GM12878 (cell line): ENCODE measurements at regions not wholly inside any gene's neighbourhood (a gene's known extent, or its start where the extent isn't known, plus 50 kb on each side); places are given as distances from the start of the nearest gene placed in this dataset.

Experiments used
- EZH2 ChIP-seq: IDR thresholded peaks from 2 replicates; pipeline ENCODE4 v1.6.1; 2012; ENCODE audit warnings: low read depth, mild to moderate bottlenecking, control low read depth, inconsistent platforms, low read length, borderline replicate concordance; ENCODE audit not compliant: control insufficient read depth
- HCFC1 ChIP-seq: fragments of 150-350 bp; IDR thresholded peaks from 2 replicates; pipeline ENCODE4 v1.6.1; 2014; ENCODE audit warnings: low read length
- POLR2AphosphoS5 ChIP-seq: IDR thresholded peaks from 2 replicates; pipeline ENCODE4 v1.6.1; 2011; ENCODE audit warnings: mild to moderate bottlenecking, low read length, inconsistent platforms
- TCF7 ChIP-seq: IDR thresholded peaks from 2 replicates; pipeline ENCODE4 v1.6.1; 2014; ENCODE audit warnings: antibody characterized with exemption, borderline replicate concordance
- TF ChIP-seq, protein P1 (sequence below), 3 experiments: IDR thresholded peaks in 2 of 3; conservative IDR thresholded peaks in 1 of 3; 2 replicates each; pipeline ENCODE4 v1.5.1; 2011; ENCODE audit warnings: low read depth in 3 of 3, low read length in 3 of 3, mild to moderate bottlenecking in 3 of 3, control low read depth in 2 of 3, moderate library complexity in 2 of 3, inconsistent platforms in 1 of 3, mixed read lengths in 1 of 3; ENCODE audit not compliant: control insufficient read depth in 2 of 3, insufficient read depth in 1 of 3; ENCODE audit errors: extremely low read depth in 1 of 3
- TF ChIP-seq, protein P2 (sequence below): fragments of 450-650 bp; IDR thresholded peaks from 2 replicates; pipeline ENCODE4 v1.6.1; 2017; ENCODE audit warnings: mild to moderate bottlenecking

DNA sequence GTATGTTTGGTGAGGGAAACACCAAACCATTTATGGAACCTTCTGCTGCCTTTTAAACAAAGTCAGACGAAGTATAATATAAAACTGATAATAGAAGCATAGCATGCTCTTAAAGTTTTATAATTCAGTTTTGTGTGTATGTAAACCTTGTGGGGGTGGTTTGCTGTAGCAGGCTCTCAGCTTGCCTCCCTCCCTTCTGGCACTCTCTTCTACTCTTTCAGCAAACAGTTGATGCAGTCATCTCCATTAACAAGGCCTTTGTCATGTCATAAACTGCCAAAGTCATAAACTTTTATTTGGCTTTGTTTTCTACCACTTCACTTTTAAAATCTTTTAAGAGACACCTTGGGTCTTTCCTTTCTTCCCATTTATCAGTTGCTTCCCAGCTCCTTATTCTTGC, 448.2 kb upstream of the SETBP1 start:
- no peak for TF ChIP-seq HCFC1
- no peak for TF ChIP-seq EZH2
- TF ChIP-seq, protein P1, sequence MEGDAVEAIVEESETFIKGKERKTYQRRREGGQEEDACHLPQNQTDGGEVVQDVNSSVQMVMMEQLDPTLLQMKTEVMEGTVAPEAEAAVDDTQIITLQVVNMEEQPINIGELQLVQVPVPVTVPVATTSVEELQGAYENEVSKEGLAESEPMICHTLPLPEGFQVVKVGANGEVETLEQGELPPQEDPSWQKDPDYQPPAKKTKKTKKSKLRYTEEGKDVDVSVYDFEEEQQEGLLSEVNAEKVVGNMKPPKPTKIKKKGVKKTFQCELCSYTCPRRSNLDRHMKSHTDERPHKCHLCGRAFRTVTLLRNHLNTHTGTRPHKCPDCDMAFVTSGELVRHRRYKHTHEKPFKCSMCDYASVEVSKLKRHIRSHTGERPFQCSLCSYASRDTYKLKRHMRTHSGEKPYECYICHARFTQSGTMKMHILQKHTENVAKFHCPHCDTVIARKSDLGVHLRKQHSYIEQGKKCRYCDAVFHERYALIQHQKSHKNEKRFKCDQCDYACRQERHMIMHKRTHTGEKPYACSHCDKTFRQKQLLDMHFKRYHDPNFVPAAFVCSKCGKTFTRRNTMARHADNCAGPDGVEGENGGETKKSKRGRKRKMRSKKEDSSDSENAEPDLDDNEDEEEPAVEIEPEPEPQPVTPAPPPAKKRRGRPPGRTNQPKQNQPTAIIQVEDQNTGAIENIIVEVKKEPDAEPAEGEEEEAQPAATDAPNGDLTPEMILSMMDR (IDR thresholded peaks at IDR 0.05 in 2 of 3, conservative IDR thresholded peaks at IDR 0.05 in 1 of 3; ENCODE audit: control insufficient read depth in 2 of 3, extremely low read depth in 1 of 3, insufficient read depth in 1 of 3, low read depth in 3 of 3, low read length in 3 of 3), result no peak
- no peak for TF ChIP-seq TCF7
- no peak for TF ChIP-seq POLR2AphosphoS5
- TF ChIP-seq, protein P2, sequence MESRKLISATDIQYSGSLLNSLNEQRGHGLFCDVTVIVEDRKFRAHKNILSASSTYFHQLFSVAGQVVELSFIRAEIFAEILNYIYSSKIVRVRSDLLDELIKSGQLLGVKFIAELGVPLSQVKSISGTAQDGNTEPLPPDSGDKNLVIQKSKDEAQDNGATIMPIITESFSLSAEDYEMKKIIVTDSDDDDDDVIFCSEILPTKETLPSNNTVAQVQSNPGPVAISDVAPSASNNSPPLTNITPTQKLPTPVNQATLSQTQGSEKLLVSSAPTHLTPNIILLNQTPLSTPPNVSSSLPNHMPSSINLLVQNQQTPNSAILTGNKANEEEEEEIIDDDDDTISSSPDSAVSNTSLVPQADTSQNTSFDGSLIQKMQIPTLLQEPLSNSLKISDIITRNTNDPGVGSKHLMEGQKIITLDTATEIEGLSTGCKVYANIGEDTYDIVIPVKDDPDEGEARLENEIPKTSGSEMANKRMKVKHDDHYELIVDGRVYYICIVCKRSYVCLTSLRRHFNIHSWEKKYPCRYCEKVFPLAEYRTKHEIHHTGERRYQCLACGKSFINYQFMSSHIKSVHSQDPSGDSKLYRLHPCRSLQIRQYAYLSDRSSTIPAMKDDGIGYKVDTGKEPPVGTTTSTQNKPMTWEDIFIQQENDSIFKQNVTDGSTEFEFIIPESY, result no peak
